ENCODE measurements at regions not wholly inside any gene's neighbourhood (a gene's known extent, or its start where the extent isn't known, plus 50 kb on each side); places are given as distances from the start of the nearest gene placed in this dataset.

DNA sequence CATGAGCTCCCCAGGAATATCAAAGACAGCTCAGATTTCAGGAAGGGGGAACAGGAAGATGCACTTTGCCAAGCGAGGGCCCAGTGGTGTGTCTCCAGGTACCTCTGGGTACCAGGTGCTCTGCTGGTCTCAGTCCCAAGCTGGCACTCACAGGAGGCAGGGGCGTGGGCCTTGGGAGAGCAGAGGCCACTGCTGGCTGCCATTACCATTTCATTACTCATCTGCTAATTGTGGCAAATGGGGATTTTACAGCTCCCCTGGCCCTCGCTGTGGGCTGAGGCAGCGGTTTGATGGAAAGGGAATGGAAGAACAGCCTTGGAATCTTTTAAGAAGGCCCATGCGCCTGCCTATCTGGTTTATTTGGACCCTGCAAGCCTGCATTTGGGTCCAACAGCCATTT is 192.0 kb upstream of the NAV2 start:
- DNase-seq (ENCODE audit: low read depth in 3 of 3, low spot score in 1 of 3) = no peak

DNA sequence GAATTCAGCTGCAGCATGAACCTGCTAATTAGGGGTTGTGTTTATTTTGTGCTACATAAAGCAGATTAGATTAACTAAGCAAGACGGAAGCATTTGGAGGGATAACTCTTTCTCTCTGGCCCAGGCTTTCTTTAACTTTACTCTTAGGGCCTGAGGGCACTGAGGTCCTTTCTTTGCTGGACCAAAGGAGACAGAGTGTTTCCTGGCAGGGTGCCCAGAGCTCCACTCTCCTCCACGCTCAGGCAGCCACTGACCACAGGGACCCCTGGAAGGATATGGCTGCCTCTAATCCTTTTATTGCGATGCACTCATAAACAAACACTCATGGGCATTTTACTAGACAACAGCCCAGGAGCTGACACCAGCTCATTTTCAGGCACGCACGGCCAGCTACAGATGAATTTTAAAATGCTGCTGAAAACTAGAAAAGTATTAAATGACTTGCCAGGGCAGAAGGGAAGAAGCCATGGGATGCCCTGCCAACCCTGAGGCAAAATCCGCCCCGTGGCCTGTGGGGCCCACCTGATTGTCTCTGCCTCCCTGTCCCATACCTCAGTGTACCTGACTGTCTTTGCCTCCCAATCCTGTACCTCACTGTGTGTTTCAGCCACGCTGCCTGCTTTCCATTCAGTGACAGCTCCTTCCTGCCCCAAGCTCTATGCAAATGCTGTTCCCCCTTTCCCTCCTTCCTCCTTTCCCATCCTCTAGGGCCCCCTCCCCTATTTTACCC is 192.6 kb upstream of the NAV2 start:
- no peak for DNase-seq (ENCODE audit: low read depth in 3 of 3, low spot score in 1 of 3)

DNA sequence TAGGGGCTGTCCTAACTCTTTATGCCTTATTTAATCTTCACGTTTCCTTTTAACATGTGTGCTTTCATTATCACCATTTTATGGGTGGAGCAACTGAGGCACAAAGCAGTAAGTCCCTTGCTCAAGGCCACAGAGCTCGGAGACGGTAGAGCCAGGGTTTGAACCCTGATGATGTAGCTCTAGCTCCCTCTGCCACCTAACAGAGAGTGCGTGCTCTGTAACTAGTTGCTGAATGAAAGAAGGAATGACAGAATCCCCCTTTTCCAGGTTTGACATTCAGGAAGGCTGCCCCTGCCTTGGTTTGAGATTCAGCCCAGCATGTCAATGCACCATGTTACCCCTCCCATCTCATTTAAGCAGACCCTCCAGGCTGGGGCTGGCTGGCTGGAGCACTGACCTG is 193.3 kb upstream of the NAV2 start:
- no peak for DNase-seq (ENCODE audit: low read depth in 3 of 3, low spot score in 1 of 3)

DNA sequence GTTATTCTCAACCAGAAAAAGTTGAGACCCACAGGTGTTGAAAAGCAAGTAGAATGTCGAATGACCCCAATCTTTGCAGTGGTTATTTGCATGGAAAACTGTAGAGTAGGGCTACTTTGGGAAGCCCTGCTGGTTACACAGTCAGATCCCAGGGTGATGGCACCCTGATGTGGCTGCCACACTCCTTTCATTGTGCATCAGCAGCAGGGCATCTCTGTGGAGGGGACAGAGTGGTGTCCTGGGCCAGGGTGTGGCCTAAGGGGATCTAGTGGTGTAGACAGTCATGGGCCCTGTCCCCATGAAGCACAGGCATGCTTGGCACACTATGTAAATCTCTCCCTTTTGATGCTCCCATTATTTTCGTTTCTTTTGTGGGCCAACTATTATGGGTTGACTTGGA is 199.4 kb upstream of the NAV2 start:
- DNase-seq (ENCODE audit: low read depth in 3 of 3, low spot score in 1 of 3) = no peak

DNA sequence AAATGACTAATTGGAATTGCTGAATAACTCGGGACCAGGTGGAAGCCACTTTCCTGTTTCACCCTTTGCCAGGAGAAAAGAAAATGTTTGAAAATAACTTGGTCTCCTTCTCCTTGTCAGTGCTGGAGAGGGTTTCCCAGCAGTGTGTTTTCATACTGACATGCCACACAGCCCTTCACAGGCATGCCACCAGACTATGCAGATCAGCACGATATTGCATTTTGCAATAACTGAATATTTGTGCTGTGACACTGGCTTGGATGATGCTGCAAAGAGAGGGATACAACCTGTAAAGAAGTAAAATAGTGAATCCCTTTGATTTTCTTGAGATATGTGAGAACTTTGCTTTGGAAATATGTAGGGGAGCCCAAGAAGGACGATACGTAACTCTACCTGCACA is 200.0 kb upstream of the NAV2 start:
- no peak for DNase-seq (ENCODE audit: low read depth in 3 of 3, low spot score in 1 of 3)

DNA sequence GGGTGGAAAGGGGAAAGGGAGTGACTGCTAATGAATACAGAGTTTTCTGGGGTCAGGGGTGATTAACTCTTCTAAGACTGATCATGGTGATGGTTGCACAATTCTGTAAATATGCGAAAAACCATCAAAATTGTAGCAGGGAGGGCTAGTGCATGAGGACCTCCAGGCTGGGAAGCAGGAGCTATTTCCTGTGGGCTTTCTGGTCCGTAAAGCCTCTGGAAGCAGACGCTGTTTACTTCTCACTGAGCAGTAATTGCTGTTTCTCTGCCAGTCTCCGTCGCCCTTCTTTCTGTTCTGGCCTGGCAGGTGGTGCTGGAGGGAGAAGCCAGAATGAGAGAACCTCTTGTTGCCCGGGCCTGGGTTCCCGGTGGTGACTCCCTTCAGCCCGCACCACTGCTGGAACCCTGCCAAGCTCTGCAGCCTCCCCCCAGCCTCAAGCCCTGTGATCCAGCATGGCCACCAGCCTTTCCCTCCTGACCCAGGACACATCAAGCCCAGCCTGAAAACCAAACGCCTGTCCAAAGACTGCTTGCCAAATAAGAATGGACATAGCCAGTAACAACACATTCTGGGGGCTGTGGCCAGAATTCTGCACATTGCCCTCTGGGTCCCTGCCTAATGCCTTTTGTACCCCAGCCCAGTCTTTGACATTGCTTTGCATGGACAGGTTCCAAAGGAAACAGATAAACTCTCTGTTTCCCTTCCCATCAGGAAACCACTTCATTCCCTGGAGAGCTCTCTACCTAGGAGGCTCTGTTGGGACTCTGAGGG is 201.0 kb upstream of the NAV2 start:
- no peak for DNase-seq (ENCODE audit: low read depth in 3 of 3, low spot score in 1 of 3)

DNA sequence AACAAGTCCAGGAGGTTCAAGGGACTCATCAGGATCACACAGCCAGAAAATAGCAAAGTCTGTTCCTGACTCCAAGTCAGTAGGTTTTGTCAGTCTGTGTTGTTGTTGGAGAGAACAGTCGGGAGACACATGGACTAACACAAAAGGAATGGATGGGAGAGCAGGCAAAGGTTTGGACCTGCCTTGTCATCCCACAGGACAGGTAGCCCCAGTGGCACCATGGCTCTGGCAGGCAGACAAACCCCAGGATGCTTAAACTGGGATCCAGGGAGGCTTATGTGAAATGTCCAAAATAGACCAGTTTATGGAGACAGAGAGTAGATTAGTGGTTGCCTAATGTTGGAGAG is 201.6 kb upstream of the NAV2 start:
- DNase-seq (ENCODE audit: low read depth in 3 of 3, low spot score in 1 of 3) = no peak

DNA sequence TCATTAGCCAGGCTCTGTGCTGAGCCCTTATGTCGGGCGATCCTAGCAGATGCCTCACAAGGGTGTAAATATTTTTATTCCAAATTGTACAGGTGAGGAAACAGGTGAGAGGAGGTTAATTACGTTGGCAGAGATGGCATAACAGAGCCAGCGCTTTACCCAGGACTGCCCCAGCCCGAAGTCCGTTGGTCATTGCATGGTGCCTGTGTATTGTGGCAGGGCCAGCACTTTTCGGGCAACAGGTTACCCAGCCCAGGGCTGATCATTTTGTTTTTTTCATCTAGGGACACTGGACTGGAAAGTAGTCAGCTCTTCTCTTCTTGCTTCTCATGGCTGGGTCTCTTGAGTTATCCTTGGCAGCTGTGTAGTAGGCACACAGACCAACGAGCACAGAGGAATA is 202.2 kb upstream of the NAV2 start:
- no peak for DNase-seq (ENCODE audit: low read depth in 3 of 3, low spot score in 1 of 3)

DNA sequence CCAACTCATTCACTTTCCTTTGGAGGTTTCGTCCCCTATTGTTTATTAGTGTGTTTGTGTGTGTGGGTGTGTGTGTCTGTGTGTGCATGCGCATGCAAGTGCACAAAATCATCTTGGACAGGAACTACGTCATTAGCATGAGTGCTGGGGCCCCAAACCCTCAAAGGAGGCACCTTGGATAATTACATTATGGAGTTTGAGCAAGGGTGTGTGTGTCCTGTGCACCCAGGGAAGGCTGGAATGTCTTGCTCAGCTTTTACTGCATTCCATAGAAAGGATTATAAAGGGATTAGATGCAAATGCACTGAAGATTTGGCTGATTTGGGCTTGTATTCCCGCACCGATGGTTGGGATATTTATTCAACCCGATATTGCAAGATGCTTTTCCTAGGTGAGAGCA is 203.4 kb upstream of the NAV2 start:
- DNase-seq (ENCODE audit: low read depth in 3 of 3, low spot score in 1 of 3) = no peak

DNA sequence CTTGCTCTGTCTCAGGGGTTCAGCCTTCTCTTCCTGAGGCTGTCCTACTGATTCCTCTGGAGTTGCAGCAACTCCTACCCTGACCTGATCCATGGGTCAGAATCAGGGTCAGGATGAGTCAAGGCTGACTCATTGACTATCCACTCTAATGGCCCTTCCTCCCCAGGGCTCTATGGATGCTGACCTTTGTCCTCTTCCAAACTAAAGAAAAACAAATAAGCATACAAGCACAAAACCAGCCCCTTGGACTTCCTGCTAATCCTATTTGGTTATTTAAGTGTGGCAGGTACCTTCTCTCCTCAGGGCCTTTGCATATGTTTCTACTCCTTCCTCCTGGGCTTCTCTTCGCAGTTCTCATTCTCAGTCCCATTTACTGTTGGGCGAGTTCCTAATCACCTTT is 204.5 kb upstream of the NAV2 start:
- DNase-seq (ENCODE audit: low read depth in 3 of 3, low spot score in 1 of 3) = no peak

DNA sequence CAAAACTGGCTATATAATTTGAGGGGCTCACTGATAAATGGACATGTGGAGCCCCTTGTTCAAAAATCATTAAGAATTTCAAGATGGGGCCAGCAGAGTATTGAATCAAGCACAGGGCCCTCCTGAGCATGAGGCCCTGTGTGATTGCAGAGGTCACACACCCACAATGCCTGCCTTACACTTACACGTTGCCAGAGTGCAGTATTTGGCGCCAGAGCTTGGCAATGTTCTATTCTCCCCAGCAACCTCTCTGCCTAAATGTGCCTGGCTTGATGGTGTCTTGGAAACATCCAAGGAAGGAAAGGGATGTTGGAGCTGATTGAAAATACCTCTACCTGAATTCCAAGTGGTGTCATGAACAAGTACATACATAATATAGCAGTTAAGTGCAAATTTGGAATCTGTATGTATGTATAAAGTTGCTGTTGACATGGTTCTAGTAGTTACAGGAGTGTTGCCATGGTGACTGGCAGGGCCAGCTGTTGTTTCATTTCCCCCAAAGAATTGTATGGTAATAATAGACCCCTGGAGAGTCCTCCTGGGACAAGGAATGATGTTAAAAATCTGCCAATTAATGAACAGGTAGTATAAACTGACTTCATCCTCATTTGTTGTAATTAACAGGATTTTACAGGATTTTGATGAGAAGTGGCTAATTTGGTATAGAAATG is 205.7 kb upstream of the NAV2 start:
- no peak for DNase-seq (ENCODE audit: low read depth in 3 of 3, low spot score in 1 of 3)

DNA sequence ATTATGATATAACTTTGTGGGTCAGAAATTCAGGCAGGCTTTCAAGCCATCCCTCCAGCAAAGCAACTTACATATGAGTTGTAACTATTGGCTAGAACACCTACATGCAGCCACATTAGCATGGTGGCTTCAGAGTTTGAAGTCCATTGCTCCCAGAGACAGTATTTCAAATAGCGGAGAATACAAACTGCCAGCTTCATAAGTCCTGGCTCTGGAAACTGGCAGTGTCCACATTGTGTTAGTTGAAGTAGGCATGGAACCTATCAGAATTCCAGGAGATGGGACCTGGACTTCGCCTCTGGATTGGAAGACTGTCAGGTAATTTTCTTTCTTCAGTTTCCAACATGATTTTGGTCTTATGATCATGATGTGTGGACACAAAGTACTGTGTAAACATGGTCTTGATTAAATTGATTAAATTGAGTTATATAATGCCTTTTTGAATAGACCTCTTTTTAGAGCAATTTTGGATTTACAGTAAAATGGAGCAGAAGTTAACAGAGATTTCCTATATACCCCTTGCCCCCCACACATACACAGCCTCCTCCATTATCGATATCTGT is 209.9 kb upstream of the NAV2 start:
- no peak for DNase-seq (ENCODE audit: low read depth in 3 of 3, low spot score in 1 of 3)

DNA sequence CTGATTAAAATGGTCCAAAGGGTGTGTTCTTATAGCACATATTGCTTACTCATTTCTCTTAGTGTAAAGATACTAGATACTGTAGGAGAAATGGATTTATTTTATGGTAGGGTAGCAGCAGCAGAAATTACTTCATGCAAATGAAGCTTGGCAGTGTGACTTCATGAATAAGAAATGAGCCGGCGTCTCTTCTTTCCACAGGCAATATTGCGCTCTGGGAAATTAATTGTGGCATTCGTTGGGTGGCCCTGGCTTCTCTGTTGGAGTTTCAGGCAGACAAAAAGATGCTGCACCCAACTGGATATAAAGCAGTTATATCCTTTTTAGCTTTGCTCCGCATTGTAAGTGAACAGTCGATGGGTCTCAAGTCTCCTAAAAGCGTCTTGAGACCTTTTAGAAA is 211.0 kb upstream of the NAV2 start:
- DNase-seq (ENCODE audit: low read depth in 3 of 3, low spot score in 1 of 3) = no peak

DNA sequence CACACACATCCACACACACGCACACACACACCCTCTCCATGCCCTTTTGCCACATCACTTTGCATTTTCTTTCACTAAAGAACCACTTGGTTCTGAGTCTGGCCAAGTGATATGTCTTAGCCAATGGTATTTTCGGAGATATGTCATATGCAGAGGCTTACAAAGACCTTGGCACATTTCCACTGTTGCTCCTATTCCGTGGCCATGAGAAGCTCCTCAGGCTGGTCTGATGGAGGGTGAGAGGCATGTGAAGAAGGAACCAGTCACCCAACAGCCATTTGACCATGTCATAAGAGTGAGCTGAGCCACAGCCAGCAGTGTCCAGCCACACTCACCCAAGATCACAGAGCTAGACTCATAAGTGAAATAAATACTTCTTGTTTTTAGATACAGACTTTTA is 212.6 kb upstream of the NAV2 start:
- no peak for DNase-seq (ENCODE audit: low read depth in 3 of 3, low spot score in 1 of 3)

DNA sequence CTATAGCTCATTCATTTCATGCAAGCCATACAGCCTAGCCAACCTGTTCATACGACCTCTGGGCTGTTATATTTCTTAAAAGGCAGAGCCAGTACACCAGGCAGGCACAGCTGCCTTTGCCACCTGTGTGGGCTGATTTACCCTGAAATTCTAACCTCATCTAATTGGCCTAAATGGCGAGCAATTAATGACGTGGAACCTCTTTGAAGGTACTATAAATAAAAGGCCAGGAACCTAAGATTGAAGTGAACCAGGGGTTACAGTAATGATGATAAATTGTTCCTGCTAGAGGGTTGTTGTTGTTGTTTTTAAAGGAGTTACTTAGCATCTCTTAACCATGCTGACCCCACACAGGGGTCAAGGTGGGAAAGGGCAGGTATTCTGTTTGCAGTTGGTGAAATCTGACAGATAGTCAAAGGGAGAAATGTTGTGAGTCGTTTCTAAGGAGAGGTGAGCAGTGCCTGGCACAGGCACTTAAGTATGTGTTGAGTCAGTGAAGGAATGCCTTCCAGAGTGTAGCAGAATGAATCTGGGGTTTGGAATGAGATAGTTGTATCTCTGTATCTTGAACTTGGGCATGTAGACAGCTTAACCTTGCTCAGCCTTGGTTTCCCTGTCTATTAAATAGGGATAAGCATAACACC is 213.5 kb upstream of the NAV2 start:
- no peak for DNase-seq (ENCODE audit: low read depth in 3 of 3, low spot score in 1 of 3)

DNA sequence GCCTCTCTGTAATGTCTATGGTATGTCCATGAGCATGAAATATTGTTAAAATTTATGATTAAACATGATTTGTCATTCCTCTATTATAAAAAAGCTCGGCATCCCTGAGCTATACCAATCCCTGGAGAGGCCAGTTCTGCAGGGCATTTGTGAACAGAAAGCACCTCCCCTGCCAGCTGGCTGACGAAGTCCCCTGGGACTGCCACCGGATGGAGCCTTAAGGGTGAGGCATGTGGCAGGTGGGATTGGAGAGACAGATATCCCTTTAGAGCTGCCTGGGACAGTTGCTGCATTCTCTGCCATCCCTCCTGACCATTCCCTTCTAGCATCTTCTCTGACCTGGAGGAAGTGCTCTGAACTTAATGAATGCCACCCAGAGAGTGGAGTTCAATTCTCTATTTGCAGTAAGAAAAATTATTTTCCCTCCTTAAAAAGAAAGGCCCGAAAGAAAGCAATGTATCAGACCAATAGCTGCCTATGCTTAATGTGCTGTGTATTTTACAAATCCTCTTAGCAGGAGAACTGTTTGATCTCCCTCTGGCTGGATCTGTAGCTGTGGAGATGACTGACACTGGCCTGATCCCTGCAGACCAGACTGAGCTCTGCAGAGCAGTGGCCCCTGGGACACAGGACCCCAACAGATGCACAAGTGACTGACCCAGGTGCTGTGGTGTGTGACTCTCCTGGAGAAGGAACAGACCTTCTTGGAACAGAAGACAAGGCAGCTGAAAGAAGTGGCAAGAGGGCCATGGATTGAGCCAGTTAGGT is 219.0 kb upstream of the NAV2 start:
- DNase-seq (ENCODE audit: low read depth in 3 of 3, low spot score in 1 of 3) = no peak

DNA sequence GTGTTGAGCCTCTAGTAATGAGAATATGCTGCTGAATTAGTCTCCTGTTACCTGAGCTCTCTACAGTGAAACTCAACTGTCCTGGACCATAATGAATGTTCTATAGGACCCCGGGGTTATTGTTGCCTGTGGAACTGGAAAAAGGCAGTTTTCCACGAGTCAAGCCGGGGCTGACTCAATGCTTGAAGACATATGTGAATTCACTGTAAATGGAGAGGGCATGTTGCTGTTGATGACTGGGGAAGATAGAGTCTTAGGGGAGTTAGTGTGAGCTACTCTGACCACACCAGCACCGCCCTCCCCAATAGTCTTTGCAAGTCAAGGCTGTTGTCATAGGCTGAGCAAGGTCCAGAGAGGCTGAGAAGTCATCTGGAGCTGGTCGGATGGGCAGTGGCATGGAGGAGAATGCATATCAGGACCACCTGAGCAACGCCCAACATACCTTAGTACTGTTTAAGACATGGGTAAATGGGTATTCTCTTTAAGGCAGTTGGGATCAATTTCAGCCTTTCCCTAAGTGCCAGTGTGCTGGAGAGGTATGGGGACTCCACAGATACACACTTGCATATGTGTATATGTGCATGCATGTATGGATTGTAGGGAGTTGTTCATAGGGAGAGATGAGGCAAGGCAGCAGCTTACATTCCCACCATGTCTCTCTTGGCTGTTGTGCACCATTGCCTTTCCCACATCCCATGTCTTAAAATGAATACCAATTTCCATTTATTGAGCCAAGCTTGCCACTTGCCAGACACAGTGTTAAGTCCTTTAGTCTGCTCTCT is 230.1 kb upstream of the NAV2 start:
- no peak for DNase-seq (ENCODE audit: low read depth in 3 of 3, low spot score in 1 of 3)

DNA sequence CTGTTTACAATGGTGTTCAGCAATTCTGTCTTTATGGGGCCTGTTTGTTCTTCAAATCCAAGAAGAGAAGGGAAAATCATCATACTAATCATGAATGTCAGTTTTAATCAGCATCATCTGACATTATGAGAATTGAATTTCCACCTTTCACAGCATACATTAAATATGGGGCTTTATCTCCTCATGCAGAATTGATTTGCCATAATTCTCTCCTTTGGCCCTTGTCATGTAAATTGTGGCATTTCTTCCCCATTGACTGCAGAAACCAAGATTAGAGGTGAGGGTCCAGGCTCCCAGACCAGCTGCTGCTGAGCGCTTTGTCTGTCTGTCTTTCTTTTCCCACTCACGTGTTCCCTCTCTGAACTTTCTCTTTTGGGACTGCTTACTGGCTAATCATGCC is 232.1 kb upstream of the NAV2 start:
- DNase-seq (ENCODE audit: low read depth in 3 of 3, low spot score in 1 of 3) = no peak

DNA sequence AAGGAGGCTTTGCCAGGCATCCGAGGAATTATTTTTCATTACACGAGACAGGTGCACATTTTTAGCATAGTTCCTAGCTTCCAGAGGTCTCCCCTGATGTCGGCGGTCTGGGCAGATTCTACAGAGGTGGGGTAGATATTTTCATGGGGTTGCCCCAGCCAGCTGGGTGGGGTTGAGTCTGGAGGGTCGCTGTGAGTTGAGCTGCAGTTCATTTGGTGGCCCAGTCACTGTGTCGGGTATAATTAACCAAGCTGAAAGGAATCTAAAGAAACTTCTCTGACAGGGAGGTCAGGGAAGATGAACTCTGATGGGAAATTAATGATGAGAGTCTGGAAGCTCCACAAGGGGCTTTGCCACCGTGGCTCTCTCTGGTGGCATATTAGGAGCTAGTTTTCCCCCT is 233.7 kb upstream of the NAV2 start:
- no peak for DNase-seq (ENCODE audit: low read depth in 3 of 3, low spot score in 1 of 3)
